Neural crest cell (in vitro differentiated cells): ENCODE measurements at regions not wholly inside any gene's neighbourhood (a gene's known extent, or its start where the extent isn't known, plus 50 kb on each side); places are given as distances from the start of the nearest gene placed in this dataset.
"Not testable (repeated sequence)": the region's sequence is repeated elsewhere in the genome, so short reads cannot be mapped to it uniquely, and the experiment has no call there.

ENCODE experiments used
- DNase-seq: peaks from one replicate; pipeline ENCODE4 v3.0.0; 2021; ENCODE audit warnings: low read depth, mixed read lengths, low spot score
- H3K27ac Mint-ChIP-seq: one replicate; pipeline ENCODE4 v1.8.0; 2021; ENCODE audit warnings: mild to moderate bottlenecking, mixed read lengths; ENCODE audit not compliant: unreplicated experiment
- H3K27me3 Mint-ChIP-seq: 2 replicates; pipeline ENCODE4 v1.8.0; 2021; ENCODE audit warnings: low read depth, mild to moderate bottlenecking, mixed read lengths
- H3K36me3 Mint-ChIP-seq: 2 replicates; pipeline ENCODE4 v1.8.0; 2021; ENCODE audit warnings: low read depth, mild to moderate bottlenecking, mixed read lengths
- H3K4me1 Mint-ChIP-seq: 2 replicates; pipeline ENCODE4 v1.8.0; 2021; ENCODE audit warnings: mixed read lengths
- H3K4me3 Mint-ChIP-seq: one replicate; pipeline ENCODE4 v1.8.0; 2021; ENCODE audit warnings: mild to moderate bottlenecking, mixed read lengths
- H3K9me3 Mint-ChIP-seq: 2 replicates; pipeline ENCODE4 v1.8.0; 2021; ENCODE audit warnings: mixed read lengths
- CTCF ChIP-seq: fragments of 200-600 bp; sonication (generic); conservative IDR thresholded peaks from 2 replicates; pipeline ENCODE4 v1.5.0; 2021; ENCODE audit warnings: antibody characterized with exemption, mild to moderate bottlenecking

GRCh38 chr4:111323496-111323895, 700.6 kb upstream of the PITX2 start:
- H3K36me3 Mint-ChIP-seq: no peaks in the 10 kb centered on the region
- TF ChIP-seq CTCF: no peak
- no peak for DNase-seq
- H3K27me3 Mint-ChIP-seq: no peaks in the 10 kb centered on the region
- no peaks in the 10 kb centered on the region for H3K9me3 Mint-ChIP-seq
- no peaks in the 10 kb centered on the region for H3K4me1 Mint-ChIP-seq
- H3K27ac Mint-ChIP-seq: no peak overlapping the region
- H3K4me3 Mint-ChIP-seq: no peak overlapping the region

- H3K4me3 Mint-ChIP-seq: no peak overlapping the region
- no peaks in the 10 kb centered on the region for H3K36me3 Mint-ChIP-seq
- H3K9me3 Mint-ChIP-seq: no peaks in the 10 kb centered on the region
- TF ChIP-seq CTCF: no peak
- DNase-seq: no peak
- no peak overlapping the region for H3K27ac Mint-ChIP-seq
- no peaks in the 10 kb centered on the region for H3K4me1 Mint-ChIP-seq
- no peaks in the 10 kb centered on the region for H3K27me3 Mint-ChIP-seq
Observed at GRCh38 chr4:111323916-111324315, 701.0 kb upstream of the PITX2 start.

- Mint-ChIP-seq H3K4me3 (no peak overlapping the region), H3K36me3 (no peaks in the 10 kb centered on the region), H3K9me3 (no peaks in the 10 kb centered on the region), H3K27me3 (no peaks in the 10 kb centered on the region), H3K4me1 (no peaks in the 10 kb centered on the region), H3K27ac (no peak overlapping the region)
- no peak for DNase-seq
- no peak for TF ChIP-seq CTCF
Observed at GRCh38 chr4:111326450-111326849, 703.6 kb upstream of the PITX2 start.

GRCh38 chr4:111330786-111331185, 707.9 kb upstream of the PITX2 start:
- no peaks in the 10 kb centered on the region for H3K27me3 Mint-ChIP-seq
- no peak for TF ChIP-seq CTCF
- H3K36me3 Mint-ChIP-seq: no peaks in the 10 kb centered on the region
- no peak for DNase-seq
- H3K9me3 Mint-ChIP-seq: peaks cover 2% of the 10 kb centered on the region
- no peak overlapping the region for H3K27ac Mint-ChIP-seq
- H3K4me3 Mint-ChIP-seq: no peak overlapping the region
- H3K4me1 Mint-ChIP-seq: no peaks in the 10 kb centered on the region

- peaks cover 2% of the 10 kb centered on the region for H3K9me3 Mint-ChIP-seq
- no peak for DNase-seq
- TF ChIP-seq CTCF: no peak
- H3K36me3 Mint-ChIP-seq: no peaks in the 10 kb centered on the region
- H3K27ac Mint-ChIP-seq: no peak overlapping the region
- no peaks in the 10 kb centered on the region for H3K27me3 Mint-ChIP-seq
- no peak overlapping the region for H3K4me3 Mint-ChIP-seq
- H3K4me1 Mint-ChIP-seq: peaks cover 4% of the 10 kb centered on the region
Observed at GRCh38 chr4:111334361-111334760, 711.5 kb upstream of the PITX2 start.

GRCh38 chr4:111337186-111337876, 714.5 kb upstream of the PITX2 start:
- H3K4me1 Mint-ChIP-seq, H3K27me3 Mint-ChIP-seq, H3K9me3 Mint-ChIP-seq, H3K27ac Mint-ChIP-seq, H3K36me3 Mint-ChIP-seq: not testable (repeated sequence)
- H3K4me3 Mint-ChIP-seq: peak overlapping the region; percentile 81
- DNase-seq: peak; percentile 4
